LHCN-M2 (cell line): ENCODE measurements at regions not wholly inside any gene's neighbourhood (a gene's known extent, or its start where the extent isn't known, plus 50 kb on each side); places are given as distances from the start of the nearest gene placed in this dataset.

ENCODE experiments used
- DNase-seq: peaks from one replicate; pipeline ENCODE4 v3.0.0-alpha.2; 2012; ENCODE audit warnings: low read depth

DNA sequence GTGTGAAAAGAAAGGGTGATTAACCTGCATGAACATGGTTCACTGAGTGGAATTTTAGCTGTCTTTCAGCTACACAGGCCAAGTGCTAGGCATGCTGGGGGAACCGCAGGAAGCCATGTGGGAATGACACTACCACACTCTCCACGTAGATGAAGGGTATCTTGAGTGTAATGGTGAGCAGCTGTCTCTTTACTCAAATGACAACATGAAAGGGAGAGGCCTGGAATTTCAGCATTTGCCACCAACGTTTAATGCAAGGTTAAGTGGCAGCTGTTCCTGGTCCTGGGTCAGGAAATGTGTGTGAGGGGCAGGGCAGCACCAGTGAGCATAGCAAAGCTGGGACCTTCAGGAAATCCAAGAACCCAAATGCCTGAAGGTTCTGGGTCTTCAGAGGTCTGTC is 588.4 kb downstream of the SLC4A3 start:
- DNase-seq = peak; percentile 97

GRCh38 chr2:220219371-220219770 is 591.9 kb downstream of the SLC4A3 start:
- DNase-seq = no peak

DNA sequence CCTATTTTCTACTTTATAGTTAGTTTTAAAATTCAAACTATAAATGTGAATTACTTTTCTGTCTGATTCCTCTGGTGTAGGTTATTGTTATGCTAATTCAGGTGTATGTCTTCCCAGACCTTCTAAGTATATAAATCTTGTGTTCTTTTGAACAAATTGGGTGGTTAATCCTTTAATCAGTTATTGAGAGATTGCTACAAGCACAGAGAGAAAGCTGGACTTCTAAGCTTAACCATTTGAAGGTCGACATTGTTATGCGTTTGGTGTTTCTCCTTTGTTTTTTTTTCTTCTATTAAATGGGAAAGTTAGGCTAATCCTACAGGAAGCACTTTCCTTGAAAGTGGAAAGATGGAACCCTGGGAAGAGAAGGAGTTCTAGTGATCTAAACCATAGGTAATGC is 592.6 kb downstream of the SLC4A3 start:
- no peak for DNase-seq

DNA sequence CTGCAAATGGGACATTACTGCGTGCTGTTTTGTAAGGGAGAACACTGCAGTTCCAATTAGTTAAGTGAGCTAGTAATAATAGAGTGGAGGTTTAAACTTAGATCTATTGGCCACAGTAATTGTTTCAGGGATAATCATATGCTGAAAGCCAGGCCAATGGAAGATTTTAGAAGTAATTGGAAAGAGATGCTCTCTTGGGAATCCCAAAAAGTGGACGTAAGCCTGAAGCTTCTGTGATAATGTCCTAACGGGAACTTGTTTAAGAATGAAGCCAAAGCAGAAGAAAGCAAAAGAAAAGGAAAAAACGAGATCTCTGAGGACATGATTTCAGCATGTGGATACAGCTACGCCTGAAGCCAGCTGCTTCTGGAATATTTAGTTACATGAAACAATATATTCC is 594.6 kb downstream of the SLC4A3 start:
- no peak for DNase-seq

DNA sequence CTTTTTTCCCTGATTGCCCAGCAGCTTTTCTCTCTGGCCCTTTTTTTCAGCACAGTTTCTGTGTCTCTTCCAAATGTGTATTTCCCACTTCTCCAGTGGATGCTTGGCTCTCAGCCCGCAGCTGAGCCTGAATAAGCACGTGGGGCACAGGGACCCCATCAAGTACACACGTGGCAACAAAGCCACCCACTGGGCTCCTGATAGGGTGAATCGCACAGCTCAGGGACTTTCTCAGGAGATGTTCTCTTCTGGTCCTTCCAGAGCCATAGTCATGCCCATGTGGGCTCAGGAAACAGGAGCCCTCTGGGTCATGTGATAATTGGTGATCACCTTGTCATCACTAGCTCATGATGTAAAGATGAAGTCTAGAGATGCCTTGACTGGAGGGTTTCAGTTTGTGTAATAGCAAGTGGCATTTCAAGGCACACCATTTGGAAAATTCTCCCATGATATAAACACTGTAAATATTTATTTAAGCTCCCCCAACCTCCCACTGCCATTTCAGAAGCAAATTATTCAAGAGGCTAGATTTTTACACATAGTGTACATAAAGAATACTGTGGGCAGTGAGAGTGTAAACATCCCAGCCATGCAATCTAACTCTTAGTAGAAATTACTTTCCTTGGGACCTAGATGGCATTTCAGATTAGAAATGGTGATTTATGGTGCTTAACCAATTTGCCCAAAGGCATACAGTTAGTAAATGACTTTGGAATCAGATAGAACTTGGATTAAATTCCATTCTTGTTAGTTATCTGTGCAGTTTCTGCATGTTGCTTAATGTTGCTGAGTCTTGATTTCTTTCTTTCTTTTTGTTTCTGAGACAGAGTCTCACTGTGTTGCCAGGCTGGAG is 597.5 kb downstream of the SLC4A3 start:
- DNase-seq = peak; percentile 34

GRCh38 chr2:220226076-220226475 is 598.6 kb downstream of the SLC4A3 start:
- DNase-seq = no peak

DNA sequence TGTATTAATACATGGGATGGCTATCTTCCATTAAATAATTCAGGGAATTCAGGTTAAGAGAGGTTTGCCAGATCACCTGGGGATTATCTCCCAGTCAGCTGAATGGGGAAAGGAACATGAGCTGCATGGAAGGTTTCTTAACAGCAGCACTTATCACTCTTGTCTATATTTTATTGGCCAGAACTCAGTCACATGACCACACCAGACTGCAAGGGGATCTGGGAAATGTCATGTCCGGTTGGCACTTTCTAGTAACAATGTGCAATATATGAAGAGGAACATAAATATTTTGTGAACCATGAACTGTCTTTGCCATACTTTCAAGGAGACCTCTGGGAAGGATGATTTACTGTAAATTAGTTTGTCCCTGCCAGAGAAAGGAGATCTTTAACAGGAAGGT is 599.1 kb downstream of the SLC4A3 start:
- DNase-seq = no peak

DNA sequence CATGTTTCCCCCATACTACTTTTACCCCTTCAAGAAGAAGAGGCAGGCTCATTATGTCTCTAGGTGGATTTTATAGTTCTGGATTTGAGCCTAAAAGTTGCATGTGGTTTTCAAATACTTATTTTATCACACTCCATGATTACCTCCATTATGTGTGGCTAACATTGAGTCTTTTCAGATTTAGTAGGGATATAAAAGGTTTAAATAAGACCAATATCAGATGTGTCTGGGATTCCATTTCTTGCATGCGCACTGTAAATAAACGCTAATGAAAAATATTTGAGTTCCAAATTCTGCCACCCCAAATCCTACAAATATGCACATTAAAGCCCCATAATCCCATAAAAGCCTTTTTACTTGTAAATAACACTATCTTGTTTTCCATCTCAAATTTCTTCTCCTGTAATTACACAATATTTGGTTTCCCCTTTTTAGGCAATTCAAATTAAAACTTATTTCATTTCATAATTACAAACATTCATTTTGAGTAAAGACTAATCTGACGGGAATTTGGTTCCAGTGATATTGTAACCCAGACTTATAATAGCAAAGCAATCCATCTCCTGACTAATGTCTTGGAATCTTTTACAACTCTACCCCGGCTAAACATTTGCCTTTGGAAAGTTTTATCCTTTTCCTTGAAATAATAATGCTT is 600.0 kb downstream of the SLC4A3 start:
- DNase-seq = peak; percentile 60

GRCh38 chr2:220228310-220229006 is 601.0 kb downstream of the SLC4A3 start:
- DNase-seq = peak; percentile 99

DNA sequence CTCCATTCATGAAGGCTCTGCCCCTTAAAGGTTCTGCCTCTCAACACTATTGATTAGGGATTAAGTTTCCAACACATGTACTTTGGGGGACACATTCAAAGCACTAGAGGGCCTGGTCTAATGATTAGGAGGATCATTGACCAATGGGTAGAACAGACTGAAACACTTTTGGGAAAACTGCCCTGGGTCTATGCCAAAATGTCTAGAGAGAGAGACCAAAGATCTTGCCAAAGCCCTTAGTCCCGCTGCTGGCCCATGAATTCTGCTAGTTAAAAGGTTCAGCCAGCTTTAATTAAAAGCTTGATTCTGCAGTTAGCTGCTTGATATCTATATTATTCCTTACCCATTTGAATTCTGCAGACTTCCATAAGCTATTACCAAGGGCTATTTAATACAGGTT is 613.2 kb downstream of the SLC4A3 start:
- DNase-seq = no peak

DNA sequence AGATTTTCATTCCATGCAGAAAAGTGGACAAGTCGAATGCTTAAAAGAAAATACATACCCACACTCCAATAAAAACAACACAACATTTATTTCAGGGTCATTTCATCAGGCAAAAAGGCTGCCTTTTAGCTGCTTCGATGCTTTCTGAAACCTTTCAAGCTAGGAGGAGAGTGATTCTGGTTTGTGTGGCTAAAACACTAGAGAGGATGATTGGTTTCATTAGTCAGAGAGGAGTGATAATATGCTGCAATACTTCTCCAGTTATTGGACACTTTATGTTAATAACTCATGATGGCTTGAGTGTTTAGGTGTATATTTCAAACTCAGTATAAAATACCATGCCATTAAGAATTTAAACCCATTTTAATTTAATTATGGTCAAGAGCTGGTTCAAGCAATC is 614.0 kb downstream of the SLC4A3 start:
- DNase-seq = peak; percentile 9

GRCh38 chr2:220243571-220243970 is 616.1 kb downstream of the SLC4A3 start:
- DNase-seq = no peak

GRCh38 chr2:220246386-220246785 is 619.0 kb downstream of the SLC4A3 start:
- peak; percentile 5 for DNase-seq

DNA sequence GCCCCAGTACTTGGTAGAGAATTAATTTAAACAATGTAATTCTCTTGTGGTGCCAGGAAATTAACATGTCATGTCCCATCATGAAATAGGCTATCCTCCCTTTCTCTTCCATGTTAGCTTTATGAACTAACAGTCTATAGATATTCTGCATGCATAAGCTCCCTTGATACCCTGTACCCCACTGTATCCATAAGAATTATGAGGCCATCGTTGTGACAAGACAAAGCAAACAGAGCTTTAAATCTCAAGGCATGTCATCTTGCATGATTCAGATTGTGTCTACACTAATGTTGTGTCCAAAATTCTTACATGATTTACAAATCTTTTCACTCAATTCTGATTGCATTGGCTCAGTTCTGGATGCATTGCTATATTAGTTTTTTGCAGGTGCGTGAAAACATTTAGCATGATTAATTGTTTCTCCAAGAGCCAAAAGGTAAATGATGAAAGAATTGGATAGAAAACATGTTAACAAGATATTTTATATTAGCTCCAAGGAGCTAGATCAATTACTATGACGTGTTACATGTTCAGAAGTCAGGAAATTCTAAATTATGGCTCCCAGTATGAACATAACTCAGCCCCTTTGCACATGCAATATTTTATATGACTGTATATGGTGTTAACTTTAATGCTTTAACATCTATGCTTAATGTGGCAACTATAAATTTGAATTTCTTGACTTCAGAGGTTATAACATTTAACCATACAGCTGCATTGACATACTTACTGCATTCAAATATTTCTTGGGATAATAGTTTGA is 620.3 kb downstream of the SLC4A3 start:
- no peak for DNase-seq

- DNase-seq = no peak
These were observed 632.2 kb downstream of the SLC4A3 start for GRCh38 chr2:220259662-220260061.

DNA sequence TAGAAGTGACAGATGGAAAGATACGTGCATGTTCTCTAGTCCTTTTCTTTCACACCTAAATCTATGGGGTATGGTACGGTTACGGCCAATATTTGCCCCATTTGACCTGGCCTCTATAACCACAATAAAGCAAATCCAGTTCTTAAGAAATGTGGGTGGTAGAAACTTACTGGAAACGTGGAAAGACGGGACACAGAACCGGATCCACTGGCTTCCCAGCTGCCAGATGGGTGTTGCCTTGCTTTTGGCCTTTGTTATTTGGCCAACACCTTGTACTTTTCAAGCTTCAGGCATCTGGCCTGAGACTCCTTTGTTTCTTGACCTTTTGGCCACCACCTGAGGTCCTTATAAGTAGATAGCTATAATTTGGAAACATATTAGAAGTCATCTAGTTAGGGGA is 635.9 kb downstream of the SLC4A3 start:
- no peak for DNase-seq

GRCh38 chr2:220269367-220269766 is 641.9 kb downstream of the SLC4A3 start:
- DNase-seq = no peak

DNA sequence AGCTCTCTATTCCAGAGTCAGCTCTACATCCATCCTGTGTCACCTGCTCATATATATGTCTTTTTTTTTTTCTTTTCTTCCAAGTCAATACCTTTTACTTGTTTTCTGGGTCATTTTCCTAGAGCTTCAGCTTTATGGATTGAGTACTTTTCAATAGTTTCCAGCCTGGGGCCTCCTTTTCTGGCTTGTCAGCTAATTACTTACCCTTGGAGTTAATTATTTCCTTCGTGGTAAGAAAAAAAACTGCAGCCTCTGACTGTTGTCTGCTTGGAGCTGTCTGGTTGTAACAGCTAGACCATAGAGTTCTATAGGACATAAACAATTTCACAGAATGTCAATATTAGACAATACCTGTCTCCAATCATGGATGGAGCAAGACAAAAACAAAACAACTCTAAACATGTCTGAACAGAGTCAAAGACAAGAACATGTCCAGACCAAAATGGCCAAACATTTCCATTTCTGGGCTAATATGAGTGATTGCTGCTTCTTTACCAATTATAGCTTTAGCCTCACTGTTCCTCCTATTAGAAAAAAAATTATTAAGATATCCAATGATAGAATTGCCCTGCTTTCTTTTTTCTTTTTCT is 643.1 kb downstream of the SLC4A3 start:
- no peak for DNase-seq

DNA sequence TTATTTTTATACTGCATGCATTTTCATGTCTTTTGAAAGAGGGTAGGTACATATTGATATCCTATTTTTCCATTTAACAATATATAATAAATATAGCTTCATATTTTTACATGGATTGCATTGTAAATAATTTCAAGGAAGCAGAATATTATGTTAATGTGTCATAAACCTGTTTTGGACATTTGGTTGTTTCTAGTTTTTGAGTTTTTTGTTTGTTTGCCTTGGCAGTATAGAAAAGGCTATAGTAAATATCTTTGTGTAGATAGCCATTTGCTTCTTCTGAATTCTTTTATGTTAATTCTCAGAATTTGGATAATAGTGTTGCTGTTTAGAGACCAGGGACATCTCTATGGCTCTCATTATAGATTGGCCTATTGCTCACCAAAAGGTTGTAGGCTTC is 645.2 kb downstream of the SLC4A3 start:
- DNase-seq = no peak

DNA sequence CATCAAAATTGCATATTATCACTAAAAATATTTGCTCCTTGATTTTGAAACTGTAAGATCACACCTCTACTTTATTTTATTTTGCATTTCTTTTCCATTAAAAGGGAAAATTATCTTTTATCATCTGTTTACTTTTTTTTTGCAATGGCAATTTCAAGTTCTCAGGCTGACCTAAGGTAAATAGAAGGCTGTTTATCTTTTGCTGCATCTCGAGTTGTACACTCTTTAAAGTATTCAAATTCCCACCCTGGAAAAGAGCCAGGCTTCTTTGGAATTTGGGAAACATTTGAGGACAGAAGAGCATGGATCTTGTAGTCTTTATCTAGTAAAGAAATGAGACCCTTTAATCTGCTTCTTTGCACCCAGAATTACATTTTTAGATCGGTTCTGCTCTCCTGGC is 645.7 kb downstream of the SLC4A3 start:
- no peak for DNase-seq

DNA sequence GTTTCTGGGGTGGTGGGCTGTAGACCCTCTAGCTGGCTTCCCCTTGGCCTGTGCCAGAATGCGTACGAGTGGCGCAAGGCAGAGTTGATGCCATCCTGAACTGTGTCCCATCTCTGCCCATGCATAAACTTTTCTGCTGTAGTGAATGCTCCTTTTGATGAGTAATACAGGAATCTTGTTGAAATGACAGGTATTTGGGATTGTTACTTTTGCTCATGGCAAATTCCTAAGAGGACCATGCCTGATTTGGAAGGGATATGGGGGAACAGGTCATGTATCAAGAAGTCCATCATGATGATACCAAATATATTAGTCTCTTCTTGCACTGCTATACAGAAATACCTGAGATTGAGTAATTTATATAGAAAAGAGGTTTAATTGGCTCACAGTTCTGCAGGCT is 648.0 kb downstream of the SLC4A3 start:
- no peak for DNase-seq
